ENCODE measurements at regions not wholly inside any gene's neighbourhood (a gene's known extent, or its start where the extent isn't known, plus 50 kb on each side); places are given as distances from the start of the nearest gene placed in this dataset.

DNA sequence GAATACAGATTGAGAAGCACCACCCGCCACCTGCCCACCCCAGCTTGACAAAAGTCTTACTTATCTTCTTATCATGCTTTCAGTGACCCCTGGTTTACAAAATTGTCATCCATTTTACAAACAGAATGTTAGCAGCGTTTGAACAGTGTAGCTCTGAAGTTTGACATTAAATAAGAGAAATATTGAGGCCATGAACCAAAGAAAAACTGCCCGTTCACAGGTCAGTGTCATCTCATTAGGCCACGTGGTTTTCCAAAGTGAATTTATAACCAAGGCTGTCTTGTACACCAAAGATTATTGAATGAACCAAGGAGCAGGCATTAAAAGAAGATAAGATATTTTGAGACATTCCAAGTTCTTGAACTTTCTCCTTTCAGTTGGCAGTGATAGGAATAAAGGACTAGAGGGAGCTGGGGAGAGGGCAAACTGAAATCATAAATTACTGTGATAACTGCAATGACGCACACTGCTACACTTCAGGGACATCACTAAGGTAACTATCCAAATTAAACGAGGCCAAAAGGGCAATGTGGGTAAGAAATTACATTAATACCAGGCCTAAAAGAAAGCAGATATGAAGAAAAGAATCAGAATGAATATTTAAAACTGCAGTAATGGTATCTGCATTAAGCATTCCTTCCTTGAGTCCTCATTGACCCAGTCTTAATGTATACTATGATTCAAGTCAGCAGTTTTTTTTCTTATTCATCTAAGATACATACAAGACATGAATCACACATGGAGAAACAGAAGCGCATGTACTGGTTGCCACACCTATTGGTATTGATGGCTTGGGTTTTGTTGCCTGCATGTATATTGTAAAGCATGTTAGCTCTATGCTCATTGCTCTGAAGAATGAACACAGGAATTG lies 159.8 kb upstream of the ARG1 start:
- H2AFZ ChIP-seq (ENCODE audit: low read length) = no peak overlapping the region
- TF ChIP-seq, protein P1, sequence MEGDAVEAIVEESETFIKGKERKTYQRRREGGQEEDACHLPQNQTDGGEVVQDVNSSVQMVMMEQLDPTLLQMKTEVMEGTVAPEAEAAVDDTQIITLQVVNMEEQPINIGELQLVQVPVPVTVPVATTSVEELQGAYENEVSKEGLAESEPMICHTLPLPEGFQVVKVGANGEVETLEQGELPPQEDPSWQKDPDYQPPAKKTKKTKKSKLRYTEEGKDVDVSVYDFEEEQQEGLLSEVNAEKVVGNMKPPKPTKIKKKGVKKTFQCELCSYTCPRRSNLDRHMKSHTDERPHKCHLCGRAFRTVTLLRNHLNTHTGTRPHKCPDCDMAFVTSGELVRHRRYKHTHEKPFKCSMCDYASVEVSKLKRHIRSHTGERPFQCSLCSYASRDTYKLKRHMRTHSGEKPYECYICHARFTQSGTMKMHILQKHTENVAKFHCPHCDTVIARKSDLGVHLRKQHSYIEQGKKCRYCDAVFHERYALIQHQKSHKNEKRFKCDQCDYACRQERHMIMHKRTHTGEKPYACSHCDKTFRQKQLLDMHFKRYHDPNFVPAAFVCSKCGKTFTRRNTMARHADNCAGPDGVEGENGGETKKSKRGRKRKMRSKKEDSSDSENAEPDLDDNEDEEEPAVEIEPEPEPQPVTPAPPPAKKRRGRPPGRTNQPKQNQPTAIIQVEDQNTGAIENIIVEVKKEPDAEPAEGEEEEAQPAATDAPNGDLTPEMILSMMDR (conservative IDR thresholded peaks at IDR 0.05; ENCODE audit: low read length) = no peak
- no peaks in the 10 kb centered on the region; the same call in 1 of the 2 replicates for H3K9me3 ChIP-seq (ENCODE audit: insufficient read depth, low read depth, low read length)
- no peaks in the 10 kb centered on the region for H4K20me1 ChIP-seq (ENCODE audit: insufficient read depth, low read length, poor library complexity, severe bottlenecking)
- no peaks in the 10 kb centered on the region for H3K27me3 ChIP-seq (ENCODE audit: insufficient read depth, low read length, poor library complexity, severe bottlenecking)
- H3K9me2 ChIP-seq (replicated peaks; ENCODE audit: low read depth, low read length) = no peaks in the 10 kb centered on the region
- no peak overlapping the region for H3K9ac ChIP-seq (ENCODE audit: low read depth, low read length, poor library complexity, severe bottlenecking)
- H3F3A ChIP-seq (ENCODE audit: low read depth) = no peaks in the 10 kb centered on the region
- H3K36me3 ChIP-seq (ENCODE audit: insufficient read depth, low read length) = no peaks in the 10 kb centered on the region
- no peak overlapping the region for H3K4me3 ChIP-seq (ENCODE audit: low read length, poor library complexity, severe bottlenecking)
- H3K79me2 ChIP-seq (ENCODE audit: insufficient read depth, low read length) = no peaks in the 10 kb centered on the region
- no peaks in the 10 kb centered on the region for H3K4me1 ChIP-seq (ENCODE audit: insufficient read depth, low read length, poor library complexity, severe bottlenecking)
- H3K4me2 ChIP-seq (ENCODE audit: low read depth, low read length, poor library complexity, severe bottlenecking) = no peak overlapping the region

DNA sequence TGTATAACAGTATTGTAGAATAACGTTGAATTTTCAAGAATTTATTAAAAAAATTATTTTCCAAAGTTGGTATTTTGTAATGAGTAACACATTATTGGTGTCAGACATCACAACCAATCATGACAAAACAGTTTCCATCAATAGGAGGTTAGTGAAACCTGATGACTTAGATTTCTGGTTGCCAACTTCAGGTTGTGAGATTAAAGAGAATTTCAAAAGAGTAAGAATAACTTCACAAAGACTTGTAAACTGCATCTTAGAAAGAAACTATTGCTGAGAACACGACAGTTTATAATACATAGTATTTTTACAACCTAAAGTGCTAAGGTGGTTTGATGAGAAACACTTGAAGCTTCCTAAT lies 159.2 kb upstream of the ARG1 start:
- H3K9me3 ChIP-seq (ENCODE audit: insufficient read depth, low read depth, low read length) = no peaks in the 10 kb centered on the region; the same call in 1 of the 2 replicates
- H3K9ac ChIP-seq (ENCODE audit: low read depth, low read length, poor library complexity, severe bottlenecking) = no peak overlapping the region

DNA sequence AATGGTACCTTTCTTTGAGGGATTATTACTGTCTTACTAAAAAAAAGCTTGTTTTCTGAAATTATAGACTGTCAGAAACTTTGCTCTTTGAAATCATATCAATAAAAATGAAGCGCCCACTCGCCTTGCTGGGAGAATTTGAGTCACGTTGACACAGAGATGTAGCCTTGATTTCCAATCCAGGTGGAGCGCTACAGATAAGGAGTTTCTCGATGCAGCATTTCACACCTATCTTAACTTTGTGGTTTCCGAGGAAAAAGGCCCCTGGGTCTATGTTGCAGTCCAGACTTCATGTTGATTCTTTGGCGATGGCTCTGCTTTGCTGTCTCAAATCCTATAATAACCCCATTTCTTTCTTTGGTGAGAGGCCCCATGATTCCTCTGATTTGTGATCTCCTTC lies 158.1 kb upstream of the ARG1 start:
- Histone ChIP-seq H3K9me2 (replicated peaks; ENCODE audit: low read depth, low read length) (no peaks in the 10 kb centered on the region), H3K4me1 (ENCODE audit: insufficient read depth, low read length, poor library complexity, severe bottlenecking) (no peaks in the 10 kb centered on the region), H3K79me2 (ENCODE audit: insufficient read depth, low read length) (no peaks in the 10 kb centered on the region), H3K9me3 (ENCODE audit: insufficient read depth, low read depth, low read length) (no peaks in the 10 kb centered on the region; the same call in 1 of the 2 replicates), H3F3A (ENCODE audit: low read depth) (no peaks in the 10 kb centered on the region), H2AFZ (ENCODE audit: low read length) (no peak overlapping the region), H3K4me3 (ENCODE audit: low read length, poor library complexity, severe bottlenecking) (no peak overlapping the region), H3K9ac (ENCODE audit: low read depth, low read length, poor library complexity, severe bottlenecking) (no peak overlapping the region), H3K4me2 (ENCODE audit: low read depth, low read length, poor library complexity, severe bottlenecking) (no peak overlapping the region), H4K20me1 (ENCODE audit: insufficient read depth, low read length, poor library complexity, severe bottlenecking) (no peaks in the 10 kb centered on the region), H3K27me3 (ENCODE audit: insufficient read depth, low read length, poor library complexity, severe bottlenecking) (no peaks in the 10 kb centered on the region), H3K36me3 (ENCODE audit: insufficient read depth, low read length) (no peaks in the 10 kb centered on the region)
- TF ChIP-seq EZH2phosphoT487 (IDR thresholded peaks at IDR 0.05; ENCODE audit: borderline replicate concordance) = no peak

More for the DNA sequence above, 159.2 kb upstream of the ARG1 start:
- no peak overlapping the region for H3K4me2 ChIP-seq (ENCODE audit: low read depth, low read length, poor library complexity, severe bottlenecking)
- H4K20me1 ChIP-seq (ENCODE audit: insufficient read depth, low read length, poor library complexity, severe bottlenecking) = no peaks in the 10 kb centered on the region
- no peaks in the 10 kb centered on the region for H3K9me2 ChIP-seq (replicated peaks; ENCODE audit: low read depth, low read length)
- H3K79me2 ChIP-seq (ENCODE audit: insufficient read depth, low read length) = no peaks in the 10 kb centered on the region
- no peaks in the 10 kb centered on the region for H3K27me3 ChIP-seq (ENCODE audit: insufficient read depth, low read length, poor library complexity, severe bottlenecking)
- H3F3A ChIP-seq (ENCODE audit: low read depth) = no peaks in the 10 kb centered on the region
- TF ChIP-seq, protein P1 (conservative IDR thresholded peaks at IDR 0.05; ENCODE audit: low read length) = no peak
- TF ChIP-seq EZH2phosphoT487 (IDR thresholded peaks at IDR 0.05; ENCODE audit: borderline replicate concordance) = no peak
- H3K4me1 ChIP-seq (ENCODE audit: insufficient read depth, low read length, poor library complexity, severe bottlenecking) = no peaks in the 10 kb centered on the region
- no peak overlapping the region for H2AFZ ChIP-seq (ENCODE audit: low read length)
- no peaks in the 10 kb centered on the region for H3K36me3 ChIP-seq (ENCODE audit: insufficient read depth, low read length)
- H3K4me3 ChIP-seq (ENCODE audit: low read length, poor library complexity, severe bottlenecking) = no peak overlapping the region

DNA sequence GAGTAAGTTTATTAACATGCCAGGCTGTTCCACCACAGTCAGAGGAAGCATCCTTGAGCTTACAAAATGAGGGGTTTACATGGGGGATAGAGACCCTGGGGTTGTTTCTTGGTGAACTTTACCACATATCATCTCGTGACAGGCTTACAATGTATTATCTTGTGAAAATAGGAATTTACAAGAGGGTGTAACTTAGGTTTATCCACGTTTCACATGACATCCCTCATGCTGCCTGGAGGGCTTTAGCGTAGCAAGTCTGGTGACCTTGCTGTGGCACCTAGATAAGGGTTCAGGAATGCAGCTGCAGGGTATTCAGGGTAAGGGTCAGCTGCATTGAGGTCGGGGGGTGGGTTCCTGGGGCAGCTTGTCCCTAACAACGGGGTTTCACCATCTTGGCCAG lies 154.6 kb upstream of the ARG1 start:
- no peaks in the 10 kb centered on the region for H3K9me2 ChIP-seq (replicated peaks; ENCODE audit: low read depth, low read length)
- H3K4me1 ChIP-seq (ENCODE audit: insufficient read depth, low read length, poor library complexity, severe bottlenecking) = no peaks in the 10 kb centered on the region
- no peaks in the 10 kb centered on the region for H3K79me2 ChIP-seq (ENCODE audit: insufficient read depth, low read length)
- no peaks in the 10 kb centered on the region for H3K36me3 ChIP-seq (ENCODE audit: insufficient read depth, low read length)
- no peaks in the 10 kb centered on the region for H3K9me3 ChIP-seq (ENCODE audit: insufficient read depth, low read depth, low read length)
- H3K9ac ChIP-seq (ENCODE audit: low read depth, low read length, poor library complexity, severe bottlenecking) = no peak overlapping the region
- H4K20me1 ChIP-seq (ENCODE audit: insufficient read depth, low read length, poor library complexity, severe bottlenecking) = no peaks in the 10 kb centered on the region
- no peaks in the 10 kb centered on the region for H3K27me3 ChIP-seq (ENCODE audit: insufficient read depth, low read length, poor library complexity, severe bottlenecking)
- no peak overlapping the region for H2AFZ ChIP-seq (ENCODE audit: low read length)
- no peak overlapping the region for H3K4me2 ChIP-seq (ENCODE audit: low read depth, low read length, poor library complexity, severe bottlenecking)
- H3F3A ChIP-seq (ENCODE audit: low read depth) = no peaks in the 10 kb centered on the region
- H3K4me3 ChIP-seq (ENCODE audit: low read length, poor library complexity, severe bottlenecking) = no peak overlapping the region
- TF ChIP-seq, protein P1 (conservative IDR thresholded peaks at IDR 0.05; ENCODE audit: low read length) = no peak
- no peak for TF ChIP-seq EZH2phosphoT487 (IDR thresholded peaks at IDR 0.05; ENCODE audit: borderline replicate concordance)

Data from Loucy (cell line).